Neural cell (in vitro differentiated cells): ENCODE measurements at regions not wholly inside any gene's neighbourhood (a gene's known extent, or its start where the extent isn't known, plus 50 kb on each side); places are given as distances from the start of the nearest gene placed in this dataset.

Experiments
- EP300 ChIP-seq: fragments of 450-650 bp; conservative IDR thresholded peaks from 2 replicates; pipeline ENCODE4 v1.6.1; 2014; ENCODE audit warnings: antibody characterized with exemption, mild to moderate bottlenecking, moderate library complexity; ENCODE audit not compliant: poor library complexity, severe bottlenecking
- EZH2 ChIP-seq: fragments of 200-600, 300-800 bp; shearing (Covaris generic), sonication (generic); IDR thresholded peaks from 2 replicates; pipeline ENCODE4 v1.6.1; 2014; ENCODE audit warnings: antibody characterized with exemption, low read length, borderline replicate concordance, mild to moderate bottlenecking; ENCODE audit not compliant: insufficient read depth, poor library complexity, severe bottlenecking
- POLR2AphosphoS5 ChIP-seq: IDR thresholded peaks from 2 replicates; pipeline ENCODE4 v1.6.1; 2012
- TF ChIP-seq, protein P1 (sequence below): fragments of 450-650 bp; IDR thresholded peaks from 2 replicates; pipeline ENCODE4 v1.5.1; 2014; ENCODE audit warnings: antibody characterized with exemption, mild to moderate bottlenecking, moderate library complexity; ENCODE audit not compliant: poor library complexity, severe bottlenecking

DNA sequence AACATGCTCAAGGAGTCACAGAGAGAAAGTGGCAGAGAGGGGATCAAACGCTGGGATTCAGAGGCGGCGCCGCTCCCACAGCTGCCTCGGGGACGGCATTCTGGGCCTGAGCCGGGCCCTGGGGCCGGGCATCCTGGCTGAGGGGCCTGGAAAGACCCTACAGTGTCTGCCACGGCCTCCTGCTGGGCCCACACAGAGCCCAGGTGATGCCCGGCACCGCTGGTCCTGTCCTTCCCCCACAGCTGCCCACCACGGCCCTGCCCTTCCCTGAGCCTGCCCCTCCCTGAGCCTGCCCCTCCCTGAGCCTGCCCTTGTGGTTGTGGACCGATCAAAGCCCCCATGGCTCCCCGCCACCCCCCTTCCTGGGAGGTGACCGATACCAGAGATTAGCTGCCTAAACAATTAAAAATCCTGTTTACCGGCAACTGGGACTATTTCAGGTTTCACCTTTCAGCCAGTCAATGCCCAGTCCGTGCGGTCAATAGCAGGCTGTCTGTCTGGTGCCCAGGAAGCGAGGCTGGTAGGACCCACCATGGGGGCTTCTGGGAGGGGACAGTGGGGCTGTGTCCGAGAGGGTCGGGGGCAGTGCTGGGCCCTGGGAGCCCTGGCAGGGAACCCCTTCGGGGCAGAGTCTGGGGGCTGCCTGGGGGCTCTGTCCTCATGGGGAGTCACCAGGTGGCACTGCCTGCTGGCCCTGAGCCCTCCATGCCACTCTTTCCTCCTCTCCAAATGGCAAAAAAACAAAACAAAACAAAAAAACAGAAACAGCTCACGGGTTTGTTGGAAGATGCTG, 55.4 kb upstream of the GATA5 start:
- TF ChIP-seq EZH2 (no peak), EP300 (no peak), POLR2AphosphoS5 (no peak)
- TF ChIP-seq, protein P1, sequence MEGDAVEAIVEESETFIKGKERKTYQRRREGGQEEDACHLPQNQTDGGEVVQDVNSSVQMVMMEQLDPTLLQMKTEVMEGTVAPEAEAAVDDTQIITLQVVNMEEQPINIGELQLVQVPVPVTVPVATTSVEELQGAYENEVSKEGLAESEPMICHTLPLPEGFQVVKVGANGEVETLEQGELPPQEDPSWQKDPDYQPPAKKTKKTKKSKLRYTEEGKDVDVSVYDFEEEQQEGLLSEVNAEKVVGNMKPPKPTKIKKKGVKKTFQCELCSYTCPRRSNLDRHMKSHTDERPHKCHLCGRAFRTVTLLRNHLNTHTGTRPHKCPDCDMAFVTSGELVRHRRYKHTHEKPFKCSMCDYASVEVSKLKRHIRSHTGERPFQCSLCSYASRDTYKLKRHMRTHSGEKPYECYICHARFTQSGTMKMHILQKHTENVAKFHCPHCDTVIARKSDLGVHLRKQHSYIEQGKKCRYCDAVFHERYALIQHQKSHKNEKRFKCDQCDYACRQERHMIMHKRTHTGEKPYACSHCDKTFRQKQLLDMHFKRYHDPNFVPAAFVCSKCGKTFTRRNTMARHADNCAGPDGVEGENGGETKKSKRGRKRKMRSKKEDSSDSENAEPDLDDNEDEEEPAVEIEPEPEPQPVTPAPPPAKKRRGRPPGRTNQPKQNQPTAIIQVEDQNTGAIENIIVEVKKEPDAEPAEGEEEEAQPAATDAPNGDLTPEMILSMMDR = no peak
